HG03558 (cell line): ENCODE measurements at regions not wholly inside any gene's neighbourhood (a gene's known extent, or its start where the extent isn't known, plus 50 kb on each side); places are given as distances from the start of the nearest gene placed in this dataset.

Experiments used
- ATAC-seq: cut with Tn5 transposase; IDR thresholded peaks from one replicate; pipeline ENCODE4 v1.9.1; 2021; ENCODE audit warnings: moderate number of reproducible peaks; ENCODE audit not compliant: unreplicated experiment; ENCODE audit errors: extremely low read depth

- ATAC-seq, result no peak
These were observed 234.8 kb upstream of the JADE1 start for GRCh38 chr4:128574706-128575105.

- no peak for ATAC-seq
These were observed 235.6 kb upstream of the JADE1 start for GRCh38 chr4:128573781-128574508.

- no peak for ATAC-seq
These were observed 236.7 kb upstream of the JADE1 start for GRCh38 chr4:128572778-128573241.

- no peak for ATAC-seq
These were observed 237.8 kb upstream of the JADE1 start for GRCh38 chr4:128571747-128572146.

- ATAC-seq, result no peak
These were observed 239.0 kb upstream of the JADE1 start for GRCh38 chr4:128570387-128570975.

- ATAC-seq, result no peak
These were observed 242.8 kb upstream of the JADE1 start for GRCh38 chr4:128566693-128567092.

- ATAC-seq, result no peak
These were observed 243.8 kb upstream of the JADE1 start for GRCh38 chr4:128565565-128566186.

- no peak for ATAC-seq
These were observed 244.4 kb upstream of the JADE1 start for GRCh38 chr4:128565054-128565453.

- no peak for ATAC-seq
These were observed 245.3 kb upstream of the JADE1 start for GRCh38 chr4:128564081-128564630.

GRCh38 chr4:128560754-128561495 is 248.6 kb upstream of the JADE1 start:
- ATAC-seq, result no peak

GRCh38 chr4:128558896-128559679 is 250.4 kb upstream of the JADE1 start:
- ATAC-seq, result no peak

- no peak for ATAC-seq
These were observed 252.7 kb upstream of the JADE1 start for GRCh38 chr4:128556756-128557155.

- no peak for ATAC-seq
These were observed 255.6 kb upstream of the JADE1 start for GRCh38 chr4:128553686-128554515.

GRCh38 chr4:128552586-128552907 is 257.0 kb upstream of the JADE1 start:
- ATAC-seq, result no peak

- ATAC-seq, result no peak
These were observed 258.2 kb upstream of the JADE1 start for GRCh38 chr4:128551280-128551679.

GRCh38 chr4:128550060-128550459 is 259.4 kb upstream of the JADE1 start:
- ATAC-seq, result no peak

- ATAC-seq, result no peak
These were observed 259.9 kb upstream of the JADE1 start for GRCh38 chr4:128549636-128550035.

GRCh38 chr4:128548381-128548780 is 260.8 kb upstream of the PGRMC2 start:
- ATAC-seq, result no peak

GRCh38 chr4:128544272-128544671 is 256.7 kb upstream of the PGRMC2 start:
- ATAC-seq, result no peak
